H1 (cell line): ENCODE measurements at regions not wholly inside any gene's neighbourhood (a gene's known extent, or its start where the extent isn't known, plus 50 kb on each side); places are given as distances from the start of the nearest gene placed in this dataset.

ENCODE experiments used
- ASH2L ChIP-seq: fragments of 200-600, 300-600 bp; sonication (generic); IDR thresholded peaks from one replicate; pipeline ENCODE4 v1.7.1; 2017; ENCODE audit warnings: low read length
- CHD7 ChIP-seq: fragments of 300-600 bp; sonication (generic); IDR thresholded peaks from 2 replicates; pipeline ENCODE4 v1.7.1; 2012; ENCODE audit warnings: low read length, moderate library complexity, mild to moderate bottlenecking, inconsistent platforms; ENCODE audit not compliant: insufficient replicate concordance
- NANOG ChIP-seq: IDR thresholded peaks from 2 replicates; pipeline ENCODE4 v1.6.1; 2011; ENCODE audit warnings: low read length, low read depth, mild to moderate bottlenecking, inconsistent platforms; ENCODE audit not compliant: insufficient read depth, poor library complexity, severe bottlenecking
- PHF8 ChIP-seq: fragments of 200-600 bp; sonication (generic); conservative IDR thresholded peaks from 2 replicates; pipeline ENCODE4 v1.7.1; 2012; ENCODE audit warnings: low read depth, mild to moderate bottlenecking, inconsistent platforms, low read length, moderate library complexity
- POLR2A ChIP-seq, 2 experiments: IDR thresholded peaks; 1 replicate in 1 of 2; 2 replicates in 1 of 2; pipeline ENCODE4 v1.6.1; 2011; ENCODE audit warnings: low read depth in 2 of 2, low read length in 2 of 2, mild to moderate bottlenecking in 2 of 2; ENCODE audit errors: control extremely low read depth in 1 of 2
- RAD21 ChIP-seq, 2 experiments: IDR thresholded peaks in 1 of 2; conservative IDR thresholded peaks in 1 of 2; 2 replicates each; pipeline ENCODE4 v1.6.1; 2011; ENCODE audit warnings: low read depth in 2 of 2, low read length in 2 of 2, improper control_type of control experiment in 1 of 2, inconsistent platforms in 1 of 2, mild to moderate bottlenecking in 1 of 2, moderate library complexity in 1 of 2
- TAF7 ChIP-seq: optimal IDR thresholded peaks from 2 replicates; pipeline ENCODE3; 2011; ENCODE audit warnings: low read depth, mild to moderate bottlenecking, inconsistent platforms, low read length, moderate library complexity, borderline replicate concordance

- no peak for TF ChIP-seq TAF7
- no peak for TF ChIP-seq PHF8
- no peak for TF ChIP-seq NANOG
- no peak for TF ChIP-seq RAD21 (IDR thresholded peaks at IDR 0.05 in 1 of 2, conservative IDR thresholded peaks at IDR 0.05 in 1 of 2; ENCODE audit: low read depth in 2 of 2, low read length in 2 of 2)
- TF ChIP-seq POLR2A (IDR thresholded peaks at IDR 0.05; ENCODE audit: control extremely low read depth in 1 of 2, low read depth in 2 of 2, low read length in 2 of 2) = no peak
- TF ChIP-seq CHD7 = no peak
- no peak for TF ChIP-seq ASH2L
Observed at GRCh38 chr12:92418381-92418780, 272.7 kb upstream of the BTG1 start (continued).
